ENCODE measurements at regions not wholly inside any gene's neighbourhood (a gene's known extent, or its start where the extent isn't known, plus 50 kb on each side); places are given as distances from the start of the nearest gene placed in this dataset.
"Not testable (repeated sequence)": the region's sequence is repeated elsewhere in the genome, so short reads cannot be mapped to it uniquely, and the experiment has no call there.

DNA sequence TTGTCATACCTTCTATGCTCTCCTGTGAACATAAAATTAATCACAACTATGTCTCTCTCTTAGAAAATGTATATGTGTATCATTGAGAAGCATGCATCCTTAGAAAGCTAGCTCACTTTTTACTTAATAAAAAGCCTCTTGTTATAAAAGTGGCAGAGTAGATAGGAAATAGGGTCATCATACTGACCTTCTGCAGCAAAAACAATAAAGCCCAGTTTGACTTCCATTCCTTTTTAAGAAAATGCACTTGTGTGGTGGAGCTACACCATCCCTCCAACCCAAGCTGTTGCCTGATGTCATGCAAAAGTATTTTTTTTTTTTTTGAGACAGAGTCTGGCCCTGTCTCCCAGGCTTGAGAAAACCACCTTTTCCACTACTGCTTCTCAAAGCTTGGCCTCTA lies 393.3 kb downstream of the LIG4 start:
- no peak for DNase-seq (ENCODE audit: low read depth in 3 of 3)

DNA sequence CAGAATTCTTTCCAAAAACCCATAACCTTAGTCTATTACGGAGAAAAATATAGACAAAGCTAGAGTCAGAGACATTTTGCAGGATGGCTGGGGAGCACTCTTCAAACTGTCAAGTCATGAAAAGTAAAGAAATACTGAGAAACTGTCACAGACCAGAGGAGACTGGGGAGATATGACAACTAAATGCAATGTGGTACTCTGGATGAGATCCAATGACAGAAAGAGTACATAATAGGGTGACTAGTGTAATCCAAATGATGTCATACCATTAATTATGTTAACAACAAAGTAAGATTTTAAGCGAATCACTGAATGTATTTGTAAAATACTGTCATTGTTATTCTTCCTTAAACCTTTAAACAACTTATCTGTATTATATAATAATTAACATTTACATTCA lies 393.8 kb downstream of the LIG4 start:
- no peak for DNase-seq (ENCODE audit: low read depth in 3 of 3)

- DNase-seq (ENCODE audit: low read depth in 3 of 3), result no peak
Measured at GRCh38 chr13:107819071-107819470, 396.3 kb downstream of the LIG4 start.

- no peak for DNase-seq (ENCODE audit: low read depth in 3 of 3)
Measured at GRCh38 chr13:107817647-107818287, 397.6 kb downstream of the LIG4 start.

- DNase-seq (ENCODE audit: low read depth in 3 of 3), result no peak
Measured at GRCh38 chr13:107812014-107812412, 403.3 kb downstream of the LIG4 start.

GRCh38 chr13:107811233-107812013 lies 403.9 kb downstream of the LIG4 start:
- DNase-seq (ENCODE audit: low read depth in 3 of 3), result no peak

- no peak for DNase-seq (ENCODE audit: low read depth in 3 of 3)
Measured at GRCh38 chr13:107809125-107809524, 406.2 kb downstream of the LIG4 start.

DNA sequence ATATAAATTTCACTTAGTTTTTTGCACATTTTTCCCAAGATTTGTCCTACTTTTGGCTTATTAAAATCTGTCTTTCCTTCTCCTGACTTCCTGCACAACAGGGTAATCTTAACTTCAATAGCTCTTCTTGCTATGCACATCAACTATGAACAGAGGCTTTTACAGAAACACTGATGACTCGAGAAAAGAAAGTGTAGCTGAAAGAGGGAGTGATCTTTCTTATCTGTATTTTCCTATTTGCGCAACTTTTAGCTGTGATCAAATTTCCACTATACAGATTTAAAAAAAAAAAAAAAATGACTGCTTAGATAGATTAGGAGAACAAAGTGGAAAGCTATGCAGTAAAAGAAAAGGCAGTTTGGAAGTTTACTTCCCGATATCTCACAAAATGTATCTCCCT lies 406.9 kb downstream of the LIG4 start:
- no peak for DNase-seq (ENCODE audit: low read depth in 3 of 3)

GRCh38 chr13:107807306-107808073 lies 407.8 kb downstream of the LIG4 start:
- no peak for DNase-seq (ENCODE audit: low read depth in 3 of 3)

DNA sequence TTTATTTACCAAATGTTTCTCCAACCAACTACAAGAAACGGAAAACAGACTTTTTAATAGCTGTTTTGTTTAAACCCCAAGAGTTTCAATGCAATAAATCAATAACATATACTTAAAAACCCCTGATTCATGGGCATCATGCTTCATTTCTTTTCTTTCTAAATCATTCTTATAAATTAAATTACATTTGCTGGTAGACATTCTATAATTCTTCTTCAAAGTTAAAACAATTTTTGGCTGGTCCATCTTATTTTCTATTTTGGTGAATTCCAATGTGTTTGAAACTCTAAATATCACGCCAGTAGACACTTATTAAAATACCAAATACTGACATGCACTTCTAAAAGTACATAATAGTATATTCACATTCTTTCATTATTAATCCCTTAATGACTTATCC lies 408.6 kb downstream of the LIG4 start:
- no peak for DNase-seq (ENCODE audit: low read depth in 3 of 3)

DNA sequence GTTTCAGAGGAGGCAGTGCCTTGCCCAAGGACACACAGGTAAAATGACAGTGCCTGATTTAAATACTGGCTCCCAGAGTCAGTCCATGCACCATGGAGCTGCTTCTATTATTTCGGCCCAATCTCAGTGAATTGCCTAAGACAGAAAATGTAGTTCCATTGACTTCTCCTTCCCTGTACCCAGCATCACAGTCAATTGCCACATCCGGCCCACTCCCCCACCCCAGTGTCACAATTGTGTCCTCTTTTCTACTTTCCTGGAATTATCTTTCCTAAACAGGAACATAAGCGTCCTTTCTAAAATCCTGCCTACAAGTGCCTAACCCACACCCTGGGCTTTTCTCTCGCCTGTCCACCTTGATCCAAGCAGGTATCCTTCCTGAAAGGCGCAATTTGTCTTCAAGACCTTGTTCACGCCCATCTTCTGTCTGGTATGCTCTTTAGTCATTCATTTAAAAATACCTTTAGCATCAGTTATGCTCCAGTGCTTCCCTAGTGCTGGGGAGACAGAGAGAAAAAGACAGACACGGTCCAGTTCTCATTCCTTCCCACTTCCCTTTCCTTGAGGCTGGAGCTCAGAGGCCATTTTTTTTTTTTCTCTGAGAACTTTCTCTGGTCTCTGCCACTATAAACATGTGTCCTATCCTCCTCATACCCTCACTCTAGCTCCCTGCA lies 411.4 kb downstream of the LIG4 start:
- no peak for DNase-seq (ENCODE audit: low read depth in 3 of 3)

DNA sequence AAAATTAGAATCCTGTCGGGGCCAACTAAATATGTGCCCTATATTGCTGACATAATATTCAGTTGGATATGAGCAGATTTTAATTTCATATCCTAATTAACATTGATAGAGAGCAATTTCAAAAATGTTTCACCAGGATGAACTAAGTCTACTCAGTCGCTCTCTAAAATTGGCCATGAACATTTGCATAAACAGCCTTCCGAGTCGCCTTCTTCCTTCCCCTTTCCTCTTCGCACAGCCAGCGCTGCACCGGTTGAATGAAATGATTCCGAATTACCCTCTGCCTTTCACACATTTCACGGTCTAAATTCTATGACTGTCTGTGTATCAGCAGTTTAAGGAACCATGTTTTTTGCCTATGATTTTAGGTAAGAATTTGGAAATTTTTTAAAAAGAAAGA lies 413.7 kb downstream of the LIG4 start:
- no peak for DNase-seq (ENCODE audit: low read depth in 3 of 3)

- no peak for DNase-seq (ENCODE audit: low read depth in 3 of 3)
Measured at GRCh38 chr13:107799001-107799400, 416.3 kb downstream of the LIG4 start.

- no peak for DNase-seq (ENCODE audit: low read depth in 3 of 3)
Measured at GRCh38 chr13:107790397-107790796, 424.9 kb downstream of the LIG4 start.

DNA sequence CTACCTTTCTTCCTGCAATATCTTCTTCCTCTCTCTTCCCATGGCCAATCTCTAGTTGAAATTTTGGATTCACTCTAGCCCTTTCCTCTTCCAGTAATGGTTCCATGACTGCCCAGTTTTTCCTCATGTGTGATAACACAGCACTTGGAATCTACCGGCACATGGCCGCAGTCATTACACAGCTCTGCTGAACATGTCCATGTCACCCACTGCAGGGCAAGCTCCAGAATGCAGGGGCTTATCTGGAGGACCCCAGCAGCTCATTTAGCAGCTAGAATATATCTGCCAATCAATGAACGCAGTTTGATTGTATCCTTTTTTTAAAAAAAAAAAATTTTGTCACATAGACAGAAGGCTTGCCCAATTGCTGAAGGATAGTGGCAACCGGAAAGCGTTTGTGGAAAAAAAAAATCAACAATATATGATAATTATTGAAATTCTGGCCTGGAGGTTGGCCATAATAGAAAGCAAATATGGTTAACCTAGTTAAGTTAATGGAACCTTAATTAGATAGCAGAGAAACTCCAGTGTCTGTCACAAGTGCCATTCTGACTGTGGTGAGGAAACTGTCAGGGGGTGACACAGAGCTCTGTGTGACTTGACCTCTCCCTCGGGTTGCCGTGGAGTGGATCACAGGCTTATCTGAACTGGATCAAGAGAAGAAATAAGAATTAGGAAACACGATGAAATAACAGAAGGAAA lies 426.7 kb downstream of the LIG4 start:
- DNase-seq (ENCODE audit: low read depth in 3 of 3), result no peak

DNA sequence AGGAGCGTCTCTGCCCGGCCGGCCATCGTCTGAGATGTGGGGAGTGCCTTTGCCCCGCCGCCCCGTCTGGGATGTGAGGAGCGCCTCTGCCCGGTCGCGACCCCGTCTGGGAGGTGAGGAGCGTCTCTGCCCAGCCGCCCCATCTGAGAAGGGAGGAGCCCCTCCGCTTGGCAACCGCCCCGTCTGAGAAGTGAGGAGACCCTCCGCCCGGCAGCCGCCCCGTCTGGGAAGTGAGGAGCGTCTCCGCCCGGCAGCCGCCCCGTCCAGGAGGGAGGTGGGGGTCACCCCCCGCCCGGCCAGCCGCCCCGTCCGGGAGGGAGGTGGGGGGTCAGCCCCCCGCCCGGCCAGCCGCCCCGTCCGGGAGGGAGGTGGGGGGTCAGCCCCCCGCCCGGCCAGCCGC lies 432.7 kb downstream of the LIG4 start:
- not testable (repeated sequence) for DNase-seq (ENCODE audit: low read depth in 3 of 3)

DNA sequence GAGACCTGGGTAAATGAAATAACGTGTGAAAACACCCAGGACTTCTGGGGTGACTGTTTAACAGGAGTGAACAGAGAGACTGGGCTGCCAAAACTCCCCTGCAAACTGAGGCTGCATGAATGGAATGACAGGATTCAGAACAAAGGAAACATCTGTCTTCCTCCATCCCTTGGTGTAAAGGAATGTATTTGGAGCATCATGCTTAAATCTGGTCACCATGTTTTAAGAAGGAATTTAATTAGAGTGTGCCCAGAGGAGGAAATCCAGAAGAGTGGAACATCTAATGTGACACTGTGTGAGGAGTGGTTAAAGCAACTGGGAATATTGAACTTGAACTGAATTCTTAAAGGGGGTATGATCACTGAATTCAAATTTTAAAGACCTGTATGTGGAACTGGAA lies 437.2 kb downstream of the LIG4 start:
- DNase-seq (ENCODE audit: low read depth in 3 of 3), result no peak

DNA sequence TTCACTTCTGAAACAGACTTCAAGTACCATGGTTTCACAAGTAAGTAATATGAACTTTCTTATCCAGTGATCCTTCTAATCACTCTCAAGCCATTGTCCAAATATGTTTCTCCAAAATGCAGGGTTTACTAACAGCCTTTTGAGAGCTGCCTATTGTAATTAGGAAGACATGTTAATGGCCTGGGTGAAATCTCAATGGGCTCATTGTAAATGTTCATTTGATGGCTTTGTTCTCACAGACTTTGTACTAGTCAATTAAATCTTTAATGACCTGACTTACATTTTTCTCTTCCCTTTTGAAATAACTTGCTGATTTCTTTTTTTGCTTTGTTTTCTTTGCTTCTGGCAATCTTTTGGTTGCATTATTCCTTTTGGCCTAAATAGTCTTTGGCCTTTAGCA lies 444.8 kb downstream of the LIG4 start:
- no peak for DNase-seq (ENCODE audit: low read depth in 3 of 3)

DNA sequence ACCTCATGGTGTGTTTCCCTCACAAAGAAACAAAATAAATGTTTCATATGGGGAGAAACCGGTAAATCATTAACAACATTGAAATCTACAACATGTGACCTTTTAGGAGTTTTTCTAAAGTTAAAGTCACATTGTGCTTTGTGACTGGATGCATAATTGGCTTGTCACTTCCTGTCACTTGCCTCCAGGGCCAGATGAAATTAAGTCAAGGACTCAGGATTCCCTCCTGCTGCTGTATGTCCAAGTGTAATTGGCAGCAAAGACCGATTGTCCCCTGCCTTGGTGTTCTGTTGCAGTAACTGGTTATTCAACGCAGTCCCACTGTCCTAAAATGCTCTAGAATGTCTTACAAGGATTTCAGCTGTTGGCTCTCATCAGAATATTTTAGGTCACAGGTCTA lies 448.2 kb downstream of the LIG4 start:
- DNase-seq (ENCODE audit: low read depth in 3 of 3), result no peak

- no peak for DNase-seq (ENCODE audit: low read depth in 3 of 3)
Measured at GRCh38 chr13:107765724-107766401, 449.5 kb downstream of the LIG4 start.

DNA sequence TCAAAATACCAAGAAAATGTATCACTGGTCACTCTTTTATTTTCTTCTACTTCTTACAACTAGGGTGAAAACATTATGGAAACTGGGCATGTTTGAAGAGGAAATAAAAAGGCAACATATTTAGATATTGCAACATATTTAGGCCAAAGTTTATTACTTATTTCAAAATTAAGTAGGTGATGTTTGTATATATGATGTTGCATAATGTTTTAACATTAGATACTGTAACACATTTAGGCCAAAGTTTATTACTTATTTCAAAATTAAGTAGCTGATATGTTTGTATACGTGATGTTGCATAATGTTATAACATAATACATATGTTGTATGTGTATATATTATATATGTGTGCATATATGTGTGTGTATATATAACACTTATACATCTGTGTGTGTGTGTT lies 451.3 kb downstream of the LIG4 start:
- no peak for DNase-seq (ENCODE audit: low read depth in 3 of 3)
